Urinary bladder (tissue), 3 donors: ENCODE measurements at regions not wholly inside any gene's neighbourhood (a gene's known extent, or its start where the extent isn't known, plus 50 kb on each side); places are given as distances from the start of the nearest gene placed in this dataset.

Source experiments
- DNase-seq: peaks from one replicate; pipeline ENCODE4 v3.0.0-alpha.2; 2015; ENCODE audit errors: extremely low spot score
- H3K27ac ChIP-seq: one replicate; pipeline ENCODE4 v1.5.1; 2013; ENCODE audit warnings: low read depth, mild to moderate bottlenecking, moderate library complexity
- H3K36me3 ChIP-seq: one replicate; pipeline ENCODE4 v1.6.1; 2013; ENCODE audit warnings: mild to moderate bottlenecking, moderate library complexity; ENCODE audit not compliant: insufficient read depth
- H3K4me1 ChIP-seq: one replicate; pipeline ENCODE4 v1.6.1; 2013; ENCODE audit warnings: mild to moderate bottlenecking, moderate library complexity; ENCODE audit not compliant: insufficient read depth
- H3K4me3 ChIP-seq: one replicate; pipeline ENCODE4 v1.5.1; 2013; ENCODE audit warnings: low read depth, low read length
- WGBS: extraction: QIAGEN DNeasy Blood & Tissue Kit; methylation state at CpG from one replicate; pipeline ENCODE4 v1.1.7; 2013; 5-methylcytosine and 5-hydroxymethylcytosine counted together
- donor health status: healthy with polysubstance abuse.
- donor health status: healthy.

DNA sequence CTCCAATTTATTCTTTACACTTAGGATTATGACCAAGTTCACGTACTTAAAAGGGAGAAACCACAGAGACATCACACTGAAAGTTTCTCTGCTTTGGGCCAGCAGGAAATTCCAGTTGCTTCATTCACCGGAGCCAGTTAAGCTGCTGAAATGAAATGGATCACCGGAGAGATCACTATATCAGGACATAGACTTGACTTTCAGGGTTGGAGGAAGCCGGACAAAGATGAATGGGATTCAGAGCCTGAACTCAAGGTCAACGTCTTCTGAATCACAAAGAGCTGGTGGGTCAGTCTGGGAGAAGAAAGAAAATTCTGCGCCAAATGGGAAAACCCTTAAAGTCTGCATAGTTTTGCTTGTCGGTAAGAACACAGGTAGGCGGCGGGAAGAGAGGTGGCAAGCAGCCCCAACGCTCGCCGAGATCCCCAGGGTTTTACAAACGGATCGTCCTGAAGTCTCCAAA is 81.9 kb upstream of the CCDC28A start:
- Histone ChIP-seq H3K36me3 (no peaks in the 10 kb centered on the region), H3K4me1 (no peaks in the 10 kb centered on the region), H3K27ac (no peak overlapping the region), H3K4me3 (peak overlapping the region; percentile 91)
- WGBS: 5% methylated on average over 14 of the region's 14 CpGs
- DNase-seq: no peak

DNA sequence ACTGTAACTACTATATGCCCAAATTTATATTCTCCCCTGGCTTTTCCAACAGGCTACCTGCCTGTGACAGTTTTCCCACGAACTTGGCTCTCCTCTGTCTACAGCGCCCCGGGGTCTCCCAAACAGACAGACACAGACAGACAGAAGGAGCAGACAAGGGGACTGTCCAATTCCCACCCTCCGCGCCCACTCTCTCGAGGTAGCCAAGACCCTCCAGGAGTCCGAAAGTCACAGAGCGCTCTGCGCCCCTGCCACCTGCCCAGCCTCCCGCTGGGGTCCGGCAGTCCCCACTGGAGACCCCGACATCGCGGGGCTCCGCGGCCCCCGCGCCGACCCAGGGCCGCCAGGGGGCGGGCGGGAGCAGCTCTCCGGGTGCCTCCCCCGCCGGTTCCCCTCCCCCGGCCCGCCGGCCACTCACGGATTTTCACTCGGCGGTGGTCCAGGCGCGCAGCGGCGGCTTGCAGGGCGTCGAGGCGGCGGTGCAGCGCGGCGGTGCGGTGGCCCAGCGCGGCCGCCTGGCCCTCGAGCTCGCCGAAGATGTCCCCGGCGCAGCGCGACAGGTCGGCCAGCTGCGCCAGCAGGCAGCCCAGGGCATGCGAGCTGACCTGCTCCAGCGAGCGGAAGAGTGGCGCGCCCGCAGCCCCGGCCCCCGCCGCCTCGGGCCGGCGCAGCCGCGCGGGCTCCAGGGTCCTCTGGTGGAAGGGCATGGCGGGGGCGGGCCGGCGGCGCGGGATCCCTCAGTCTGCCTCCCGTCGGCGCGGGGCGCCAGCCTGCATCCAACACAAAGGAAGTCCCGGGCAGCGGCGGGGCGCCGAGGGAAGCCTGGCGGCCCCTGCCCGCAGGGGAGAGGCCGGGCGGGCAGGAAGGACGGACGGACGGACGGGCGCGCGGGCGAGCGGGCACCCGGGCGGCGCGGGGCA is 81.3 kb upstream of the CCDC28A start:
- Histone ChIP-seq H3K36me3 (no peaks in the 10 kb centered on the region), H3K4me1 (no peaks in the 10 kb centered on the region), H3K27ac (peak overlapping the region; percentile 68), H3K4me3 (peak overlapping the region; percentile 91)
- under 1% methylated on average over 103 of the region's 103 CpGs for WGBS
- no peak for DNase-seq

- WGBS: 1% methylated on average over 89 of the region's 92 CpGs
- peak; percentile 35 for DNase-seq
- no peaks in the 10 kb centered on the region for H3K36me3 ChIP-seq
- H3K4me1 ChIP-seq: no peaks in the 10 kb centered on the region
- peak overlapping the region; percentile 68 for H3K27ac ChIP-seq
- peak overlapping the region; percentile 91 for H3K4me3 ChIP-seq
Observed at GRCh38 chr6:138692978-138693909, 80.3 kb upstream of the CCDC28A start.

DNA sequence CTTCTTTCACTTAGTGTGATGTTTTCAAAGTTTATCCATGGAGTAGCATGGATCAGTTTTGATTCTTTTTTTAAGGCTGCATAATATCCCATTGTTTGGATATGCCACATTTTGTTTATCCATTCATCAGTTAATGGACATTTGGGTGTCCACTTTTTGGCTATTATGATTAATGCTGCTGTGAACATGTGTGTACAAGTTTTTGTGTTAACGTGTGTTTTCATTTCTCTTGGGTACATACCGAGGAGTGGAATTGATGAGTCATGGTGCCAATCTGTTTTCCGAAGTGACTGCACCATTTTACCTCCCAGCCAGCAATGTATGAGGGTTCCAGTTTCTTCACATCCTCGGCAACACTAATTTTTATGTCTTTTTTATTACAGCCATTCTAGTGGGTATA is 78.4 kb upstream of the CCDC28A start:
- H3K4me3 ChIP-seq: no peak overlapping the region
- no peak overlapping the region for H3K27ac ChIP-seq
- no peaks in the 10 kb centered on the region for H3K4me1 ChIP-seq
- no peak for DNase-seq
- no peaks in the 10 kb centered on the region for H3K36me3 ChIP-seq
- WGBS: 83% methylated on average over 4 of the region's 4 CpGs

- no peak for DNase-seq
- Histone ChIP-seq H3K4me1 (no peaks in the 10 kb centered on the region), H3K36me3 (no peaks in the 10 kb centered on the region), H3K4me3 (no peak overlapping the region), H3K27ac (no peak overlapping the region)
Observed at GRCh38 chr6:138714493-138714892, 59.1 kb upstream of the CCDC28A start.

DNA sequence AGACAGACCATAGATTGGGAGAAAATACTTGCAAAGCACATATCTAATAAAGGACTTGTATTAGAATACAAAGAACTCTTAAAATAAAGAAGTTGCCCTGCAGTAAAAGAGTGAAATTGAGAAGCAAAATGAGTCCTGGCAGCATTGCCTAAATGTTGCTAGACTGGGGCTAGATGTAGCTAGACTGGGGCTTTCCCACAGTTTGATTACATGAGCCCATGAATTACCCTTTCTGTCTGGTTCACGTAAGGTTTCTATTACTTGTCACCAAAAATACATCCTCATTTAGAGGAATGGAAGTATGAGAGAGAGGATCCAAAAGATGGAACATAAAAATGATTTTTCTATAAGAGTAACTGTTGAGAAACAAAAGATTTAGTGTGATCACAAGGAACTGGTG is 57.6 kb upstream of the CCDC28A start:
- H3K4me1 ChIP-seq: no peaks in the 10 kb centered on the region
- DNase-seq: no peak
- 81% methylated on average over 1 of the region's 1 CpG for WGBS
- no peak overlapping the region for H3K27ac ChIP-seq
- H3K36me3 ChIP-seq: no peaks in the 10 kb centered on the region
- no peak overlapping the region for H3K4me3 ChIP-seq

- Histone ChIP-seq H3K4me1 (no peaks in the 10 kb centered on the region), H3K36me3 (no peaks in the 10 kb centered on the region), H3K27ac (no peak overlapping the region), H3K4me3 (no peak overlapping the region)
- 89% methylated on average over 4 of the region's 4 CpGs for WGBS
- no peak for DNase-seq
Observed at GRCh38 chr6:138716971-138717665, 56.5 kb upstream of the CCDC28A start.

- no peak for DNase-seq
- Histone ChIP-seq H3K4me3 (no peak overlapping the region), H3K4me1 (no peaks in the 10 kb centered on the region), H3K27ac (no peak overlapping the region), H3K36me3 (no peaks in the 10 kb centered on the region)
- 57% methylated on average over 3 of the region's 3 CpGs for WGBS
Observed at GRCh38 chr6:138719011-138719635, 54.4 kb upstream of the CCDC28A start.

- WGBS: 79% methylated on average over 1 of the region's 1 CpG
Observed at GRCh38 chr6:138719744-138720143, 53.8 kb upstream of the CCDC28A start.

DNA sequence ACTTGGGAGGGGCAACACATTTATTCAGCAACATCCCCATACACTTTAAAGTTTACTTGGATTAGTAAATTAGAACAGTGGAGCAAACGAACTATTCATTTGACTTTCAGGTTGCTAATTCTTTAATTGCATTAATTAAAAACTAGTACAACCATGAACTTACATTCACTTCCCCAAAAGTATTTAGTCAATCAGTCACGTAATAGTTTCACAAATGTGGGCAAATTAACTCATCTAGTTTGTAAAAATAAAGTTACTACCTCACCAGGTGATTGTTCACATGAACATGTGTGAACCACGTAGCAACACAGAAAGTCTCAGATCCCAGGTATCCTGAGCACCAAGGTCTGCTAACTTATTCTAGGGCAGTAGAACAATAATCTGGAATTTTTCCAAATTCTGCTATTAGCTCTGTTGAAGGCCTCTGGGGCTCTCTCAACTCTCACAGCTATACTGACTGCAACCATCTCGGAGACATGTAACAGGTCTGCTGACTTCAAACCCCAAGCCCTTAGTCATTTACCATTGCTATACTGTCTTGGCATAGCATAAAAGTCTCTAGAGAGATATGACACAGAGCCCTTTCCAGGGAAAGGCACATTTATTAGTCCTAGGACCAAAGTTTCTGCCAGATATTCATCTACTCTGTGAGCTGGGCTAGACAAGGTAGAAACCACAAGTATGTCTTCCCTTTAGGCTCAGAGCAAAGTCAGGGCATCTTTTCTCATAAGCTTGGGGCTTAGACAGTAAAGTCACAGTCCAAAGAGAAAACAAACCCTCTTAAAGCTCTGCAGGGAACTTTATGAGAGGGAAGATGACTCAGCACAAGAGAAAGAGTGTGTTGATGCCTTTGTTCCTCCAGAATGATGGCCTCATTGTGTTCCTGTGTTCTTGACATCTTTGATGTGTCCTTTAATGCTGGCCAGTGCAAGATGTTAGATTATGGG is 50.9 kb upstream of the CCDC28A start:
- H3K36me3 ChIP-seq: no peaks in the 10 kb centered on the region
- 89% methylated on average over 4 of the region's 4 CpGs for WGBS
- DNase-seq: no peak
- no peak overlapping the region for H3K4me3 ChIP-seq
- H3K4me1 ChIP-seq: no peaks in the 10 kb centered on the region
- H3K27ac ChIP-seq: no peak overlapping the region

More at GRCh38 chr6:138719744-138720143, 53.8 kb upstream of the CCDC28A start:
- Histone ChIP-seq H3K27ac (no peak overlapping the region), H3K36me3 (no peaks in the 10 kb centered on the region), H3K4me3 (no peak overlapping the region), H3K4me1 (no peaks in the 10 kb centered on the region)
- DNase-seq: no peak
